ENCODE measurements at regions not wholly inside any gene's neighbourhood (a gene's known extent, or its start where the extent isn't known, plus 50 kb on each side); places are given as distances from the start of the nearest gene placed in this dataset.

DNA sequence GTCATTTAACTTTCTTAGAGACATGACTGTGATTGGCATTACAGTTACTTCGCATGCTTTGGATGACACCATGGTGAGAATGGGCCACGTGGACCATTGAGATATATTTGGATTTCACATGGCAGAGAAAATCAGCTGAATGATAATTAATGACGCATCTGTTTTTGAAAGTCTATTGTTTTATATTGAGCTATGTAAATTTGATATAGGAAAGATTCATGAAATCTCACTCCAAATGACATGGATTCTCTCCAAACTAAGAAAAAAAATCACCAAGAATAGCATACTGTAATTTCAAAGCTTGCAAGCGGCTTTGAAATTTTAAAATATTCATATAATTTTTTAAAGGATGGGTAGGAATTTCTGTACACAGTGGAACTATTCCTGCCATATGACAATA, 163.7 kb downstream of the SH3BP4 start (continued):
- TF ChIP-seq CBX5 (IDR thresholded peaks at IDR 0.05; ENCODE audit: low read depth, low read length) (no peak), TEAD4 (IDR thresholded peaks at IDR 0.05; ENCODE audit: low read depth, low read length) (no peak), POLR2AphosphoS5 (IDR thresholded peaks at IDR 0.05; ENCODE audit: low read depth, low read length) (no peak)
